Neural crest cell (in vitro differentiated cells): ENCODE measurements at regions not wholly inside any gene's neighbourhood (a gene's known extent, or its start where the extent isn't known, plus 50 kb on each side); places are given as distances from the start of the nearest gene placed in this dataset.

Source experiments
- DNase-seq: peaks from one replicate; pipeline ENCODE4 v3.0.0; 2021; ENCODE audit warnings: low read depth, mixed read lengths, low spot score
- H3K27ac Mint-ChIP-seq: one replicate; pipeline ENCODE4 v1.8.0; 2021; ENCODE audit warnings: mild to moderate bottlenecking, mixed read lengths; ENCODE audit not compliant: unreplicated experiment
- H3K27me3 Mint-ChIP-seq: 2 replicates; pipeline ENCODE4 v1.8.0; 2021; ENCODE audit warnings: low read depth, mild to moderate bottlenecking, mixed read lengths
- H3K36me3 Mint-ChIP-seq: 2 replicates; pipeline ENCODE4 v1.8.0; 2021; ENCODE audit warnings: low read depth, mild to moderate bottlenecking, mixed read lengths
- H3K4me1 Mint-ChIP-seq: 2 replicates; pipeline ENCODE4 v1.8.0; 2021; ENCODE audit warnings: mixed read lengths
- H3K4me3 Mint-ChIP-seq: one replicate; pipeline ENCODE4 v1.8.0; 2021; ENCODE audit warnings: mild to moderate bottlenecking, mixed read lengths
- H3K9me3 Mint-ChIP-seq: 2 replicates; pipeline ENCODE4 v1.8.0; 2021; ENCODE audit warnings: mixed read lengths
- CTCF ChIP-seq: fragments of 200-600 bp; sonication (generic); conservative IDR thresholded peaks from 2 replicates; pipeline ENCODE4 v1.5.0; 2021; ENCODE audit warnings: antibody characterized with exemption, mild to moderate bottlenecking

GRCh38 chr20:40572251-40572650 is 116.8 kb downstream of the MAFB start:
- H3K4me1 Mint-ChIP-seq = no peaks in the 10 kb centered on the region
- H3K27ac Mint-ChIP-seq = no peak overlapping the region
- no peaks in the 10 kb centered on the region for H3K36me3 Mint-ChIP-seq
- no peak for TF ChIP-seq CTCF
- no peak overlapping the region for H3K4me3 Mint-ChIP-seq
- no peak for DNase-seq
- no peaks in the 10 kb centered on the region for H3K9me3 Mint-ChIP-seq
- peaks cover 3% of the 10 kb centered on the region for H3K27me3 Mint-ChIP-seq

- no peaks in the 10 kb centered on the region for H3K36me3 Mint-ChIP-seq
- H3K4me3 Mint-ChIP-seq = no peak overlapping the region
- no peak overlapping the region for H3K27ac Mint-ChIP-seq
- H3K4me1 Mint-ChIP-seq = no peaks in the 10 kb centered on the region
- DNase-seq = no peak
- no peaks in the 10 kb centered on the region for H3K9me3 Mint-ChIP-seq
- no peak for TF ChIP-seq CTCF
- H3K27me3 Mint-ChIP-seq = no peaks in the 10 kb centered on the region
Observed at GRCh38 chr20:40571639-40572038, 117.4 kb downstream of the MAFB start.

- H3K36me3 Mint-ChIP-seq = no peaks in the 10 kb centered on the region
Observed at GRCh38 chr20:40568200-40568599, 120.8 kb downstream of the MAFB start.

GRCh38 chr20:40565682-40566040 is 123.4 kb downstream of the MAFB start:
- TF ChIP-seq CTCF = no peak

More at GRCh38 chr20:40568200-40568599, 120.8 kb downstream of the MAFB start:
- TF ChIP-seq CTCF = no peak
- Mint-ChIP-seq H3K4me1 (no peaks in the 10 kb centered on the region), H3K27ac (no peak overlapping the region), H3K27me3 (no peaks in the 10 kb centered on the region), H3K9me3 (no peaks in the 10 kb centered on the region), H3K4me3 (no peak overlapping the region)
- DNase-seq = no peak

GRCh38 chr20:40565001-40565681 is 123.9 kb downstream of the MAFB start:
- no peaks in the 10 kb centered on the region for H3K36me3 Mint-ChIP-seq
- no peak for TF ChIP-seq CTCF
- H3K4me3 Mint-ChIP-seq = no peak overlapping the region
- no peaks in the 10 kb centered on the region for H3K9me3 Mint-ChIP-seq
- no peak for DNase-seq
- H3K27ac Mint-ChIP-seq = no peak overlapping the region
- H3K27me3 Mint-ChIP-seq = peaks cover 3% of the 10 kb centered on the region
- no peaks in the 10 kb centered on the region for H3K4me1 Mint-ChIP-seq

More at GRCh38 chr20:40565682-40566040, 123.4 kb downstream of the MAFB start:
- no peak overlapping the region for H3K27ac Mint-ChIP-seq
- no peak for DNase-seq
- no peaks in the 10 kb centered on the region for H3K4me1 Mint-ChIP-seq
- H3K36me3 Mint-ChIP-seq = no peaks in the 10 kb centered on the region
- no peaks in the 10 kb centered on the region for H3K9me3 Mint-ChIP-seq
- H3K27me3 Mint-ChIP-seq = peaks cover under 1% of the 10 kb centered on the region
- no peak overlapping the region for H3K4me3 Mint-ChIP-seq
